GM12873 (cell line): ENCODE measurements at regions not wholly inside any gene's neighbourhood (a gene's known extent, or its start where the extent isn't known, plus 50 kb on each side); places are given as distances from the start of the nearest gene placed in this dataset.

Source experiments
- TF ChIP-seq, protein P1 (sequence below): IDR thresholded peaks from 2 replicates; pipeline ENCODE4 v1.5.1; 2012; ENCODE audit warnings: low read depth, mild to moderate bottlenecking, moderate library complexity, low read length, control low read depth; ENCODE audit not compliant: insufficient read depth; ENCODE audit errors: missing control alignments

GRCh38 chr22:47788461-47788860 lies 1026.0 kb downstream of the TBC1D22A start:
- TF ChIP-seq, protein P1, sequence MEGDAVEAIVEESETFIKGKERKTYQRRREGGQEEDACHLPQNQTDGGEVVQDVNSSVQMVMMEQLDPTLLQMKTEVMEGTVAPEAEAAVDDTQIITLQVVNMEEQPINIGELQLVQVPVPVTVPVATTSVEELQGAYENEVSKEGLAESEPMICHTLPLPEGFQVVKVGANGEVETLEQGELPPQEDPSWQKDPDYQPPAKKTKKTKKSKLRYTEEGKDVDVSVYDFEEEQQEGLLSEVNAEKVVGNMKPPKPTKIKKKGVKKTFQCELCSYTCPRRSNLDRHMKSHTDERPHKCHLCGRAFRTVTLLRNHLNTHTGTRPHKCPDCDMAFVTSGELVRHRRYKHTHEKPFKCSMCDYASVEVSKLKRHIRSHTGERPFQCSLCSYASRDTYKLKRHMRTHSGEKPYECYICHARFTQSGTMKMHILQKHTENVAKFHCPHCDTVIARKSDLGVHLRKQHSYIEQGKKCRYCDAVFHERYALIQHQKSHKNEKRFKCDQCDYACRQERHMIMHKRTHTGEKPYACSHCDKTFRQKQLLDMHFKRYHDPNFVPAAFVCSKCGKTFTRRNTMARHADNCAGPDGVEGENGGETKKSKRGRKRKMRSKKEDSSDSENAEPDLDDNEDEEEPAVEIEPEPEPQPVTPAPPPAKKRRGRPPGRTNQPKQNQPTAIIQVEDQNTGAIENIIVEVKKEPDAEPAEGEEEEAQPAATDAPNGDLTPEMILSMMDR = no peak

DNA sequence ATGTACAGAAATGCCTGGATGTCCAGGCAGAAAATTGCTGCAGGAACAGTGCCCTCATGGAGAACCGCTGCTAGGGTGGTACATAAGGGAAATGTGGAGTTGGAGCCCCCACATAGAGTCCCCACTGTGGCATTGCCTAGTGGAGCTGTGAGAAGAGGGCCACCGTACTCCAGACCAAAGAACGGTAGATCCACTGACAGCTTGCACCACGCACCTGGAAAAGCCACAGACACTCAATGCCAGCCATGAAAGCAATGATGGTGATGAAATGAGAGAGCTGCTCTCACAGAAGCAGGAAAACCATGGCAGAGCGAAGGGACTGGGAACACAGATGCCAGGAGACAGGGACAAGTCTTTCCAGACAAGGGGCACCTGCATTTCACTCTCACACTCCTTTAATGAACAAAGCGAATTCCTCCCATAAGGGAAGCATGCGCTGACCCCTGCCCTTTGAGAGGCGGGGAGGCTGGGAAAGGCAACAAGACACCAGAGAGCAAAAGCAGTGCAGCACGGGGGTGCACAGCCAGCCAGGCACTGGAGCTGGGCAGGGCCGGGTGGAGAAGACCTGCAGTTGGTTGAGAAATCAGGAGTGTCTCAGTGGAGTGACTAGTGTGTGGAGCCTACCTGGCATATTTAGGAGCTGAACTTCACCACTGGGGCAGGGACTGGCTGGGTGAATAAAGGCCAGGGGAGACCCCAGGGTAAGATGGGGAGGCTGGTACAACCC lies 1025.2 kb downstream of the TBC1D22A start:
- TF ChIP-seq, protein P1 = no peak

DNA sequence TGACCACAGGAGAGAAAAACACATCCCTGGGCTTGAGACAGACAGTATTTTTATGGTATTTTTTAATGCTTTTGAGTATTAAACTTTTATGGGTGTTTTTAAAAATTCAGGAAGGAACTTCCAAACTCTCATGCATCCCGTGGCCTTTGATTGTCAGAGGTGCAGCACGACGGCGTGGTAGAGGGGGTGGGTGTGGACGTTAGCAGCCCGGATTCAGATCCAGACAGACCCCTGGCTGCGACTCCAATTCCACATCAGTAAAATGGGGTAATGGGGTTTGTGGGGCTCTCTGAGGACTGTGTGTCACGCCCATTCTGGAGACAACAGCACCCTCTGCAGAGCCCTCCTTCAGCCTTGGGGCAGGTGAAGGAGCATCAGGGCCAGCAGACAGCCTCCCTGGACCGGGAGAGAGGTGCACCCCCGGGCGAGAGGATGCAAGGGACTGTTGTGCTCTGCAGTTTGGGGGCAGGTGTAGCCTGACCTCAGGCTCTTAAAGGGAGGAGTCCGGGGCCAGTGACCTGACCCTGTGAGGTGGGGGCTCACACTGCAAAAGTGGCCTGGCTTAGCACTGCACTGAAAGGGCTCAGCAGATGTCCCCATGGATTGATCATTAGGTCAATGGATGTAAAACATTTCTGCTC lies 1024.3 kb downstream of the TBC1D22A start:
- TF ChIP-seq, protein P1 = no peak

DNA sequence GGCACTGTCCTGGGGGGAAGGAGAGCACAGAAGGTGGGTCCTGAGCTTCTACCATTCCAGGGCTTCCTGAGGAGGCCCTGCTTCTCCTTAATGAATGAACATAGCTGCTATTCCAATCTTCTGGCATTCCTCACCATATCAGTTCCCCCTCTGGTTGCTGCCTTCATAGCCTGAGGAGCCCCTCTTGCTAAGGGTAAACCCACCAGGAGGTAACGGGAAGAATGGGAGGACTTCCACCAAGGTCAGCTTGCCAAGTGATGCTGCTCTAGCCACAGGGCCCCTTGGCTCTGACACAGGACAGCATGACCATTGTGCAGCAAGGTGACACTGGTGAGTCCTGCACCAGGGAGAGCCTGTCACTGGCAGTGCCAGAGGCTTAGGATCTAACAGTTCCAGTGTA lies 1022.5 kb downstream of the TBC1D22A start:
- TF ChIP-seq, protein P1 = no peak

GRCh38 chr22:47784367-47784983 lies 1022.0 kb downstream of the TBC1D22A start:
- TF ChIP-seq, protein P1 = no peak

DNA sequence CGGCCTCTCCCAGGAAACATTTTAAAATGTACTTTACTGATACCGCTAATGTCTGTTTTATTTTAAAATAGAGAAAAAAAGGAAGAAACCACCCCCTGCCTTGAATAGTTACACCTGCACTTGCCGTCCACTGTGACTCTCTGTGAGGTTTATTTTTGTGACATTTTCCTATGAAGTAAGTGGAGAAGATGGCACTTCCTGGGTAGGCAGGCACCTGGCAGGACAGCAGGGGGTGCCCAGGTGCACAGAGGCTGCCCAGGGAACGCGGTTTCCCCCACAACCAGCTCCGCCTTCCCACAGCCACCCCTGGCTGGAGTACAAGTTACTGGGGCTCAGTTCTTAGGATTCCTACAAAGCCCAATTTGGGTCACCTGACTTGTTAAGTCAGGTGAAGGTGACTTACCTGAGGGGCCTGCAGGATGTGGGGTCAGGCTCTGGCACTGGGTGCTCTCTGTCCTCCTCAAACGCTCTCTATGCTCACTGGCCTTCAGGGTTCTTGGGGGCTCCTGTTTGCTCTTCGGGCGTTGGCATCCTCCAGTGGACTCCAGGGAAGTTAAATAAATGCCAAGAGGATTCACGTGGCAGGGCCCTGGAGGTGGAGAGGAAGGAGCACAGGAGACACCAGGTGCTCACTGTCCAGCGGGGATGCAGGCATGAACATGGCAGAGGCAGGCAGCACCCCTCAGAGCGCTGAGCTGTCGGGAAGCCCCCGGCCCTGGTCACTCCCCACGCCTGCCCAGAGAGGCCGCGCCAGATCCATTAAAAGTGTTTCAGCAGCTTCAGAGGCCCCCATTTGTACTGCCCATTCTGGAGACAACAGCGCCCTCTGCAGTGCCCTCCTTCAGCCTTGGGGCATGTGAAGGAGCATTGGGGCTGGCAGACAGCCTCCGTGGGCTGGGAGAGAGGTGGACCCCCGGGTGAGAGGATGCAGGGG lies 1021.2 kb downstream of the TBC1D22A start:
- TF ChIP-seq, protein P1 = no peak
